BJ (cell line): ENCODE measurements at regions not wholly inside any gene's neighbourhood (a gene's known extent, or its start where the extent isn't known, plus 50 kb on each side); places are given as distances from the start of the nearest gene placed in this dataset.

Source experiments
- CTCF ChIA-PET: fragments of 350-600 bp; formaldehyde crosslinking; extraction: SDS; loops from one replicate; lab custom pipeline; 2021; ENCODE audit warnings: antibody characterized with exemption, inconsistent platforms; lab: Yijun Ruan, JAX
- POLR2A ChIA-PET: fragments of 300-600 bp; sonication (Branson Sonifier 250); formaldehyde crosslinking; extraction: SDS; loops from one replicate; lab custom pipeline; 2021; ENCODE audit warnings: antibody characterized with exemption; lab: Charles Lee
- DNase-seq: peaks from one replicate; pipeline ENCODE4 v3.0.0-alpha.2; 2011; ENCODE audit warnings: low read depth
- H3K27me3 ChIP-seq: 2 replicates; pipeline ENCODE4 v1.6.0; 2011; ENCODE audit warnings: low read length; ENCODE audit not compliant: control insufficient read depth, insufficient read depth
- H3K36me3 ChIP-seq: 2 replicates; pipeline ENCODE4 v1.5.1; 2011; ENCODE audit warnings: low read length; ENCODE audit not compliant: control insufficient read depth, insufficient read depth
- H3K4me3 ChIP-seq: 2 replicates; pipeline ENCODE4 v1.5.1; 2011; ENCODE audit warnings: low read depth, mild to moderate bottlenecking, control low read depth, low read length
- TF ChIP-seq, protein P1 (sequence below): IDR thresholded peaks from 2 replicates; pipeline ENCODE4 v1.5.1; 2011; ENCODE audit warnings: low read depth, mild to moderate bottlenecking, control low read depth, inconsistent platforms, low read length, moderate library complexity; ENCODE audit not compliant: insufficient read depth

- Histone ChIP-seq H3K36me3 (no peaks in the 10 kb centered on the region), H3K4me3 (no peak overlapping the region), H3K27me3 (no peaks in the 10 kb centered on the region)
- CTCF ChIA-PET, result no interaction called here
- TF ChIP-seq, protein P1, sequence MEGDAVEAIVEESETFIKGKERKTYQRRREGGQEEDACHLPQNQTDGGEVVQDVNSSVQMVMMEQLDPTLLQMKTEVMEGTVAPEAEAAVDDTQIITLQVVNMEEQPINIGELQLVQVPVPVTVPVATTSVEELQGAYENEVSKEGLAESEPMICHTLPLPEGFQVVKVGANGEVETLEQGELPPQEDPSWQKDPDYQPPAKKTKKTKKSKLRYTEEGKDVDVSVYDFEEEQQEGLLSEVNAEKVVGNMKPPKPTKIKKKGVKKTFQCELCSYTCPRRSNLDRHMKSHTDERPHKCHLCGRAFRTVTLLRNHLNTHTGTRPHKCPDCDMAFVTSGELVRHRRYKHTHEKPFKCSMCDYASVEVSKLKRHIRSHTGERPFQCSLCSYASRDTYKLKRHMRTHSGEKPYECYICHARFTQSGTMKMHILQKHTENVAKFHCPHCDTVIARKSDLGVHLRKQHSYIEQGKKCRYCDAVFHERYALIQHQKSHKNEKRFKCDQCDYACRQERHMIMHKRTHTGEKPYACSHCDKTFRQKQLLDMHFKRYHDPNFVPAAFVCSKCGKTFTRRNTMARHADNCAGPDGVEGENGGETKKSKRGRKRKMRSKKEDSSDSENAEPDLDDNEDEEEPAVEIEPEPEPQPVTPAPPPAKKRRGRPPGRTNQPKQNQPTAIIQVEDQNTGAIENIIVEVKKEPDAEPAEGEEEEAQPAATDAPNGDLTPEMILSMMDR, result no peak
- DNase-seq, result no peak
- POLR2A ChIA-PET, result no interaction called here
These were observed 160.3 kb downstream of the KCTD12 start for GRCh38 chr13:76725896-76726295.

DNA sequence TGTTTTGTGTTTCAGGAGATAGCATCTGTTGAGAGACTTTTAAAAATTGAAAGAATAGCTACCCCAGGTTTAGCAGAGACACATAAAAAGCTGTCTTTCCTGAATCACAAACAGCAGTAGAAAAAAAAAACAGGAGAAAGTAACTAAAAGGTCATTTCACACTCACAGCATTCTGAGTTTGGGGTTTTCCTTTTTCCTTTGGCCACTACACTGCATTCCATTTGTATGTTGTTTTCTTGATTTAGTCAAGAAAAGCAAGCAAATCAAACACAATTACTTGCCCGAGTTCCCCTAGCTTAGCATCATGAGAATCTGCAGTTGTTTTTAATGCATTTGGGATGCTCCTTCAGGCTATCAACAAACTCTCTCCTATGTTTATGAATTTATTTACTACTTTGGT lies 161.0 kb downstream of the KCTD12 start:
- TF ChIP-seq, protein P1, result no peak
- ChIA-PET POLR2A (interaction anchor here (0.6 kb wide), 1 partner anchor 10 kb away, joined by 5 read pairs; no protein-coding TSS in a partner anchor), CTCF (no interaction called here)
- Histone ChIP-seq H3K36me3 (no peaks in the 10 kb centered on the region), H3K27me3 (no peaks in the 10 kb centered on the region), H3K4me3 (no peak overlapping the region)
- DNase-seq, result peak; percentile 38

GRCh38 chr13:76724421-76724820 lies 161.8 kb downstream of the KCTD12 start:
- TF ChIP-seq, protein P1, result no peak
- ChIA-PET CTCF (interaction anchor here (1.2 kb wide), 1 partner anchor 163 kb away, joined by 4 read pairs; no protein-coding TSS in a partner anchor), POLR2A (no interaction called here)
- H3K36me3 ChIP-seq, result no peaks in the 10 kb centered on the region
- no peak overlapping the region for H3K4me3 ChIP-seq
- DNase-seq, result no peak
- no peaks in the 10 kb centered on the region for H3K27me3 ChIP-seq

GRCh38 chr13:76723551-76724232 lies 162.5 kb downstream of the KCTD12 start:
- H3K4me3 ChIP-seq, result no peak overlapping the region
- no peaks in the 10 kb centered on the region for H3K36me3 ChIP-seq
- TF ChIP-seq, protein P1, result no peak
- no peaks in the 10 kb centered on the region for H3K27me3 ChIP-seq
- ChIA-PET CTCF (interaction anchor here (1.0 to 1.2 kb wide), 2 partner anchors 9 to 163 kb away, joined by 4 read pairs; no protein-coding TSS in a partner anchor), POLR2A (no interaction called here)
- peak; percentile 78 for DNase-seq

- H3K4me3 ChIP-seq, result no peak overlapping the region
- CTCF ChIA-PET, result no interaction called here
- DNase-seq, result no peak
- no peaks in the 10 kb centered on the region for H3K36me3 ChIP-seq
- no peaks in the 10 kb centered on the region for H3K27me3 ChIP-seq
- TF ChIP-seq, protein P1, result no peak
- POLR2A ChIA-PET, result no interaction called here
These were observed 163.4 kb downstream of the KCTD12 start for GRCh38 chr13:76722782-76723181.
